ENCODE measurements at regions not wholly inside any gene's neighbourhood (a gene's known extent, or its start where the extent isn't known, plus 50 kb on each side); places are given as distances from the start of the nearest gene placed in this dataset.

- Histone ChIP-seq H3K9ac (ENCODE audit: low read length) (no peak overlapping the region), H3K4me3 (ENCODE audit: low read length) (no peak overlapping the region)
These were observed 122.1 kb downstream of the ARL4C start for GRCh38 chr2:234374736-234375135.

DNA sequence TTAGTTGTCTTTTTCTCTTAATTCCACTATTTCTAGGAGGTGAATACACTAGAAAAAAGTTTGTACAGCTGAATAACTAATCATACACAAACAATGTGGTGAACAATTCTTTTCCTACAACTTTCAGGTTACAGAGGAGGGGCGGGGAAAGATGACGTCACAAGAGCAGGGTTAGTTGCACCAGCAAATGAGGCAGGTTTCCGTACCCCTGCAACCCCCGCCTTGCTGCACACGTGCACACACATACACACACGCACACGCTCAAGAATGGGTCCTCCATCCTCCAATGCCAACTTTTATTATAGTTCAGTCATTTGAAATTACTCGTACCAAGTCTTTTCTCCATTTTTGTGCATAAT, 122.8 kb downstream of the ARL4C start:
- DNase-seq = no peak
- H3K27me3 ChIP-seq (replicated peaks; ENCODE audit: insufficient read depth, low read length) = no peaks in the 10 kb centered on the region
- H3K4me3 ChIP-seq (ENCODE audit: low read length) = no peak overlapping the region
- no peaks in the 10 kb centered on the region for H3F3A ChIP-seq (ENCODE audit: insufficient read depth, low read length)
- H3K36me3 ChIP-seq (replicated peaks; ENCODE audit: insufficient read depth, low read length) = no peaks in the 10 kb centered on the region
- H3K27ac ChIP-seq (ENCODE audit: low read length) = no peak overlapping the region
- H4K20me1 ChIP-seq (ENCODE audit: insufficient read depth, low read length) = no peaks in the 10 kb centered on the region
- H3K9me3 ChIP-seq (replicated peaks; ENCODE audit: insufficient read depth, low read length) = no peaks in the 10 kb centered on the region
- no peak overlapping the region for H3K4me2 ChIP-seq (ENCODE audit: low read depth, low read length)
- no peaks in the 10 kb centered on the region for H3K79me2 ChIP-seq (ENCODE audit: low read length)
- TF ChIP-seq EZH2 (optimal IDR thresholded peaks at IDR 0.05; ENCODE audit: low read depth, low read length) (no peak), EZH2phosphoT487 (IDR thresholded peaks at IDR 0.05; ENCODE audit: low read length) (no peak)
- TF ChIP-seq, protein P1, sequence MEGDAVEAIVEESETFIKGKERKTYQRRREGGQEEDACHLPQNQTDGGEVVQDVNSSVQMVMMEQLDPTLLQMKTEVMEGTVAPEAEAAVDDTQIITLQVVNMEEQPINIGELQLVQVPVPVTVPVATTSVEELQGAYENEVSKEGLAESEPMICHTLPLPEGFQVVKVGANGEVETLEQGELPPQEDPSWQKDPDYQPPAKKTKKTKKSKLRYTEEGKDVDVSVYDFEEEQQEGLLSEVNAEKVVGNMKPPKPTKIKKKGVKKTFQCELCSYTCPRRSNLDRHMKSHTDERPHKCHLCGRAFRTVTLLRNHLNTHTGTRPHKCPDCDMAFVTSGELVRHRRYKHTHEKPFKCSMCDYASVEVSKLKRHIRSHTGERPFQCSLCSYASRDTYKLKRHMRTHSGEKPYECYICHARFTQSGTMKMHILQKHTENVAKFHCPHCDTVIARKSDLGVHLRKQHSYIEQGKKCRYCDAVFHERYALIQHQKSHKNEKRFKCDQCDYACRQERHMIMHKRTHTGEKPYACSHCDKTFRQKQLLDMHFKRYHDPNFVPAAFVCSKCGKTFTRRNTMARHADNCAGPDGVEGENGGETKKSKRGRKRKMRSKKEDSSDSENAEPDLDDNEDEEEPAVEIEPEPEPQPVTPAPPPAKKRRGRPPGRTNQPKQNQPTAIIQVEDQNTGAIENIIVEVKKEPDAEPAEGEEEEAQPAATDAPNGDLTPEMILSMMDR (IDR thresholded peaks at IDR 0.05; ENCODE audit: low read length) = no peak
- H3K9ac ChIP-seq (ENCODE audit: low read length) = no peak overlapping the region
- no peaks in the 10 kb centered on the region for H3K9me2 ChIP-seq (replicated peaks; ENCODE audit: insufficient read depth, low read length)
- H3K4me1 ChIP-seq (ENCODE audit: low read length) = no peaks in the 10 kb centered on the region
- no peak overlapping the region for H2AFZ ChIP-seq (ENCODE audit: low read length)

More at GRCh38 chr2:234374736-234375135, 122.1 kb downstream of the ARL4C start:
- Histone ChIP-seq H3K4me1 (ENCODE audit: low read length) (no peaks in the 10 kb centered on the region), H3K9me3 (replicated peaks; ENCODE audit: insufficient read depth, low read length) (no peaks in the 10 kb centered on the region), H3K9me2 (replicated peaks; ENCODE audit: insufficient read depth, low read length) (no peaks in the 10 kb centered on the region), H3K36me3 (replicated peaks; ENCODE audit: insufficient read depth, low read length) (no peaks in the 10 kb centered on the region), H3K4me2 (ENCODE audit: low read depth, low read length) (no peak overlapping the region), H3K27ac (ENCODE audit: low read length) (no peak overlapping the region), H3K79me2 (ENCODE audit: low read length) (no peaks in the 10 kb centered on the region), H2AFZ (ENCODE audit: low read length) (no peak overlapping the region), H4K20me1 (ENCODE audit: insufficient read depth, low read length) (no peaks in the 10 kb centered on the region), H3F3A (ENCODE audit: insufficient read depth, low read length) (no peaks in the 10 kb centered on the region), H3K27me3 (replicated peaks; ENCODE audit: insufficient read depth, low read length) (no peaks in the 10 kb centered on the region)
- TF ChIP-seq EZH2 (optimal IDR thresholded peaks at IDR 0.05; ENCODE audit: low read depth, low read length) = no peak
- TF ChIP-seq, protein P1 (IDR thresholded peaks at IDR 0.05; ENCODE audit: low read length) = no peak
- no peak for TF ChIP-seq EZH2phosphoT487 (IDR thresholded peaks at IDR 0.05; ENCODE audit: low read length)
- DNase-seq = no peak

DNA sequence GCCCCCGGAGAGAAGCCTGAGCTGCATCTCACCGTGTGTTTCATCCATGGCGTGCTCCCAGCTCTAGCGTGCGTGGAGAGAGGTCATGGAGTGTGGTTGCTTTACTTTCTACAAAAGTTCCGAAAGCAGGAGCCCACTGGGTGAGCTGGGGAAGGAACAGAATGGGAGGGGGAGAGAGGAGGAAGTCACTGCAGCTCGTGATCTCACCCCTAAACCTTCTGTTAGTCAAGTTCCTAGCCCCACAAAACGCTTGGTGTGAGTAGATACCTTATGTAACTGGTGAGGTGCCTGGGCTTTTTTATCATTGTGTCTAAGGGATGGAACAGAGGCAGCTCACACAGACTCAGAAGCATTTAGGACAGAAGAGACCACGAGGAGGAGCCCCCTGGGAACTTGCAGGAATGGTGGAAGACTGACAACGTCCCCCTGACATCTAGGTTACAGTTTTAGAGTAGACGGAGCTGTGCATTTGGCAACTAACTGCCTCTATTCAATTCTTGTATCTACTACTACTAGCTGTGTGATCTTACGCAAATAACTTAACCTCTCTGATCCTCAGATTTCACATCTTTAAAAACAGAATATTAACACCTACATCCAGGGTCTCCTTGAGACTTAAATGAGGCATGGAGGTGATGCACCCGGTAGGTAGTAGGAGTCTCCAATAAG, 123.3 kb downstream of the ARL4C start:
- Histone ChIP-seq H4K20me1 (ENCODE audit: insufficient read depth, low read length) (no peaks in the 10 kb centered on the region), H3F3A (ENCODE audit: insufficient read depth, low read length) (no peaks in the 10 kb centered on the region), H3K9me3 (replicated peaks; ENCODE audit: insufficient read depth, low read length) (no peaks in the 10 kb centered on the region), H3K4me3 (ENCODE audit: low read length) (no peak overlapping the region), H3K27ac (ENCODE audit: low read length) (no peak overlapping the region), H3K27me3 (replicated peaks; ENCODE audit: insufficient read depth, low read length) (no peaks in the 10 kb centered on the region), H3K79me2 (ENCODE audit: low read length) (no peaks in the 10 kb centered on the region), H3K4me2 (ENCODE audit: low read depth, low read length) (no peak overlapping the region), H3K36me3 (replicated peaks; ENCODE audit: insufficient read depth, low read length) (no peaks in the 10 kb centered on the region), H3K9ac (ENCODE audit: low read length) (no peak overlapping the region), H2AFZ (ENCODE audit: low read length) (no peak overlapping the region), H3K9me2 (replicated peaks; ENCODE audit: insufficient read depth, low read length) (no peaks in the 10 kb centered on the region), H3K4me1 (ENCODE audit: low read length) (no peaks in the 10 kb centered on the region)
- TF ChIP-seq EZH2 (optimal IDR thresholded peaks at IDR 0.05; ENCODE audit: low read depth, low read length) (no peak), EZH2phosphoT487 (IDR thresholded peaks at IDR 0.05; ENCODE audit: low read length) (no peak)
- TF ChIP-seq, protein P1 (IDR thresholded peaks at IDR 0.05; ENCODE audit: low read length) = no peak
- no peak for DNase-seq
